H1 (cell line): ENCODE measurements at regions not wholly inside any gene's neighbourhood (a gene's known extent, or its start where the extent isn't known, plus 50 kb on each side); places are given as distances from the start of the nearest gene placed in this dataset.

Experiments used
- CTCF ChIA-PET: fragments of 300-600 bp; sonication (Branson Sonifier 250); formaldehyde crosslinking; loops from one replicate; lab custom pipeline; 2021; ENCODE audit not compliant: partially characterized antibody; lab: Charles Lee
- POLR2A ChIA-PET: fragments of 300-600 bp; sonication (Branson Sonifier 250); formaldehyde crosslinking; loops from one replicate; lab custom pipeline; 2021; ENCODE audit warnings: inconsistent platforms; ENCODE audit not compliant: partially characterized antibody; lab: Charles Lee
- DNase-seq, 2 experiments: peaks; one replicate each; pipeline versions ENCODE4 v3.0.0 to v3.0.0-alpha.2; 2010 to 2022; ENCODE audit warnings: low spot score in 2 of 2, low read depth in 1 of 2, mixed read lengths in 1 of 2
- FAIRE-seq: peaks from 2 replicates; lab custom pipeline; 2011; peaks lifted over from hg19 to GRCh38; lab: Jason Lieb, UNC
- H2AFZ ChIP-seq: 2 replicates; pipeline ENCODE4 v1.8.1; 2012; ENCODE audit warnings: low read length, inconsistent platforms
- H2AK5ac ChIP-seq: 2 replicates; pipeline ENCODE4 v1.6.1; 2013; ENCODE audit warnings: low read depth, low read length
- H2BK120ac ChIP-seq: replicated peaks from 2 replicates; pipeline ENCODE3; 2013; ENCODE audit warnings: low read depth, low read length, inconsistent platforms
- H2BK12ac ChIP-seq: 2 replicates; pipeline ENCODE4 v1.6.1; 2013; ENCODE audit warnings: low read depth, low read length
- H2BK15ac ChIP-seq: 2 replicates; pipeline ENCODE4 v1.6.1; 2013; ENCODE audit warnings: low read length
- H2BK20ac ChIP-seq: 2 replicates; pipeline ENCODE4 v1.6.1; 2013; ENCODE audit warnings: low read length
- H2BK5ac ChIP-seq: 2 replicates; pipeline ENCODE4 v1.6.1; 2013; ENCODE audit warnings: low read depth, low read length
- H3K14ac ChIP-seq: 2 replicates; pipeline ENCODE4 v1.6.1; 2013; ENCODE audit warnings: inconsistent platforms; ENCODE audit not compliant: insufficient read length
- H3K18ac ChIP-seq: 2 replicates; pipeline ENCODE4 v1.6.1; 2013; ENCODE audit warnings: low read length; ENCODE audit errors: extremely low read depth
- H3K23ac ChIP-seq: 2 replicates; pipeline ENCODE4 v1.6.1; 2013; ENCODE audit warnings: inconsistent platforms; ENCODE audit not compliant: insufficient read length
- H3K23me2 ChIP-seq: 2 replicates; pipeline ENCODE4 v1.6.1; 2013; ENCODE audit warnings: low read depth, low read length
- H3K27ac ChIP-seq: 2 replicates; pipeline ENCODE4 v1.6.1; 2011; ENCODE audit warnings: low read depth, low read length, inconsistent platforms
- H3K27me3 ChIP-seq, 4 experiments: replicated peaks in 1 of 4; 1 replicate in 1 of 4; 2 replicates in 3 of 4; pipeline versions ENCODE4 v1.6.1 to v1.8.1; 2011 to 2013; ENCODE audit warnings: low read length in 3 of 4, mild to moderate bottlenecking in 3 of 4, inconsistent platforms in 2 of 4, mixed read lengths in 2 of 4, moderate library complexity in 1 of 4; ENCODE audit not compliant: control insufficient read depth in 3 of 4, insufficient read depth in 3 of 4; ENCODE audit errors: extremely low read depth in 1 of 4
- H3K36me3 ChIP-seq, 4 experiments: 2 replicates each; pipeline versions ENCODE4 v1.6.1 to v1.8.1; 2011 to 2013; ENCODE audit warnings: mild to moderate bottlenecking in 4 of 4, low read length in 3 of 4, moderate library complexity in 2 of 4, control low read depth in 1 of 4, inconsistent platforms in 1 of 4; ENCODE audit not compliant: insufficient read depth in 4 of 4, control insufficient read depth in 2 of 4
- H3K4ac ChIP-seq: replicated peaks from 2 replicates; pipeline ENCODE3; 2013; ENCODE audit warnings: low read length, low read depth, mixed read lengths, inconsistent platforms; ENCODE audit not compliant: insufficient read length
- H3K4me1 ChIP-seq, 4 experiments: replicated peaks in 1 of 4; 1 replicate in 1 of 4; 2 replicates in 3 of 4; pipeline versions ENCODE4 v1.6.1 to v1.8.1; 2011 to 2013; ENCODE audit warnings: low read length in 3 of 4, inconsistent platforms in 2 of 4, mixed read lengths in 1 of 4; ENCODE audit not compliant: insufficient read depth in 4 of 4, control insufficient read depth in 3 of 4
- H3K4me2 ChIP-seq, 2 experiments: 2 replicates each; pipeline versions ENCODE4 v1.6.1 to v1.8.1; 2011 to 2013; ENCODE audit warnings: low read depth in 2 of 2, low read length in 2 of 2, control low read depth in 1 of 2, inconsistent platforms in 1 of 2, mild to moderate bottlenecking in 1 of 2; ENCODE audit not compliant: insufficient read depth in 1 of 2
- H3K4me3 ChIP-seq, 4 experiments: fragments of 200-600, 300-600 bp in 1 of 4; sonication (generic), shearing (Covaris generic), sonication (Bioruptor Twin) in 1 of 4; 2 replicates each; pipeline versions ENCODE4 v1.5.1 to v1.8.1; 2011 to 2016; ENCODE audit warnings: low read length in 4 of 4, low read depth in 3 of 4, control low read depth in 2 of 4, inconsistent platforms in 2 of 4, mild to moderate bottlenecking in 2 of 4, mixed read lengths in 1 of 4, moderate library complexity in 1 of 4; ENCODE audit not compliant: insufficient read depth in 2 of 4; ENCODE audit errors: extremely low read depth in 1 of 4
- H3K56ac ChIP-seq: replicated peaks from 2 replicates; pipeline ENCODE3; 2013; ENCODE audit warnings: low read depth, mild to moderate bottlenecking, mixed read lengths, low read length, inconsistent platforms; ENCODE audit not compliant: insufficient read length
- H3K79me1 ChIP-seq: 2 replicates; pipeline ENCODE4 v1.6.1; 2013; ENCODE audit warnings: low read depth, low read length, control low read depth
- H3K79me2 ChIP-seq, 2 experiments: 2 replicates each; pipeline versions ENCODE4 v1.6.1 to v1.8.1; 2012 to 2013; ENCODE audit warnings: low read length in 2 of 2, mild to moderate bottlenecking in 2 of 2, inconsistent platforms in 1 of 2; ENCODE audit not compliant: insufficient read depth in 2 of 2, control insufficient read depth in 1 of 2
- H3K9ac ChIP-seq, 4 experiments: replicated peaks in 1 of 4; 1 replicate in 1 of 4; 2 replicates in 3 of 4; pipeline versions ENCODE4 v1.6.1 to v1.8.1; 2011 to 2013; ENCODE audit warnings: low read depth in 3 of 4, low read length in 3 of 4, control low read depth in 2 of 4, mild to moderate bottlenecking in 2 of 4, moderate library complexity in 2 of 4, inconsistent platforms in 1 of 4; ENCODE audit errors: extremely low read depth in 1 of 4
- H3K9me3 ChIP-seq, 2 experiments: 2 replicates each; pipeline versions ENCODE4 v1.6.1 to v1.8.1; 2012 to 2013; ENCODE audit warnings: mild to moderate bottlenecking in 2 of 2, moderate library complexity in 2 of 2, control low read depth in 1 of 2, inconsistent platforms in 1 of 2, low read depth in 1 of 2, low read length in 1 of 2, mixed read lengths in 1 of 2; ENCODE audit not compliant: insufficient read depth in 2 of 2
- H4K20me1 ChIP-seq, 2 experiments: replicated peaks in 1 of 2; 2 replicates each; pipeline versions ENCODE3 to v1.8.1; 2011 to 2013; ENCODE audit warnings: inconsistent platforms in 2 of 2, low read length in 2 of 2, mild to moderate bottlenecking in 1 of 2; ENCODE audit not compliant: insufficient read depth in 2 of 2, control insufficient read depth in 1 of 2
- H4K5ac ChIP-seq: 2 replicates; pipeline ENCODE4 v1.6.1; 2013; ENCODE audit warnings: low read length, low read depth, mixed read lengths, inconsistent platforms; ENCODE audit not compliant: insufficient read length
- H4K8ac ChIP-seq: 2 replicates; pipeline ENCODE4 v1.8.0; 2013; ENCODE audit warnings: mild to moderate bottlenecking, moderate library complexity, low read length, inconsistent platforms; ENCODE audit not compliant: insufficient read depth; ENCODE audit errors: extremely low read depth
- H4K91ac ChIP-seq: replicated peaks from 2 replicates; pipeline ENCODE3; 2013; ENCODE audit warnings: low read length, mixed read lengths, inconsistent platforms; ENCODE audit not compliant: insufficient read length
- BRCA1 ChIP-seq: IDR thresholded peaks from 2 replicates; pipeline ENCODE4 v1.6.1; 2012; ENCODE audit warnings: low read depth, low read length, improper control_type of control experiment
- EGR1 ChIP-seq: IDR thresholded peaks from 2 replicates; pipeline ENCODE4 v1.6.1; 2011; ENCODE audit warnings: low read depth, low read length, borderline replicate concordance
- NRF1 ChIP-seq: IDR thresholded peaks from 2 replicates; pipeline ENCODE4 v1.6.1; 2011; ENCODE audit warnings: mild to moderate bottlenecking, low read depth, low read length, improper control_type of control experiment
- POLR2A ChIP-seq, 2 experiments: IDR thresholded peaks; 1 replicate in 1 of 2; 2 replicates in 1 of 2; pipeline ENCODE4 v1.6.1; 2011; ENCODE audit warnings: low read depth in 2 of 2, low read length in 2 of 2, mild to moderate bottlenecking in 2 of 2; ENCODE audit errors: control extremely low read depth in 1 of 2
- RXRA ChIP-seq: IDR thresholded peaks from 2 replicates; pipeline ENCODE4 v1.6.1; 2011; ENCODE audit warnings: low read depth, mild to moderate bottlenecking, low read length, moderate library complexity; ENCODE audit not compliant: insufficient read depth

DNA sequence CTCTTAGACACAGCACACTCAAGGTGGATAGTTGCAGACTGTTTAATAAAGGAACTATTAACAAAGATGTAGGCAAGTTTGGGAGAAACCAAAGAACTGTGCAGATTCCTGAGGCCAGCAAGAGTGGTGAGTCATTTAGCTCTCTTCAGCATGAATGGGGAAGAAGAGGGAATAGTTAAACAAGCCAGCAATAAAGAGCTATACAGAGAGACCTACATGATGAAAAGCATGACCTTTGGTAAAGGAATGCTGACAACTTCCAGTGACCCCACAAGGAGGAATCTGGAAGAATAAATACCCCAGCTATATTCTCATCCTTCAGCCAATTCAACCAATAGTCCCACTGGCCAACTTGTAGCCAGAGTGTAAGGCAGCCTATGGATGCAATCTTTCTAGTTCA is 706.0 kb upstream of the GRAMD2B start:
- Histone ChIP-seq H4K5ac (no peak overlapping the region), H3K23me2 (no peaks in the 10 kb centered on the region), H2BK15ac (no peak overlapping the region), H3K18ac (no peak overlapping the region), H3K56ac (no peak overlapping the region), H2BK120ac (no peak overlapping the region), H3K9me3 (no peaks in the 10 kb centered on the region), H4K91ac (no peak overlapping the region), H3K23ac (no peak overlapping the region), H4K8ac (no peak overlapping the region), H3K79me2 (no peaks in the 10 kb centered on the region), H2AFZ (no peak overlapping the region), H4K20me1 (no peaks in the 10 kb centered on the region), H2AK5ac (no peak overlapping the region), H2BK20ac (no peak overlapping the region), H3K36me3 (no peaks in the 10 kb centered on the region), H3K9ac (no peak overlapping the region), H2BK5ac (no peak overlapping the region), H3K14ac (no peak overlapping the region), H2BK12ac (no peak overlapping the region), H3K27ac (no peak overlapping the region), H3K79me1 (no peaks in the 10 kb centered on the region), H3K4ac (no peak overlapping the region), H3K4me2 (no peak overlapping the region), H3K27me3 (no peaks in the 10 kb centered on the region), H3K4me3 (no peak overlapping the region), H3K4me1 (peaks cover 0 to 6% (median 3%) of the 10 kb centered on the region in 4 experiments; a peak in 1 of 7 replicates)
- ChIA-PET CTCF (no interaction called here), POLR2A (no interaction called here)
- no peak for FAIRE-seq
- no peak for DNase-seq
- TF ChIP-seq BRCA1 (no peak), POLR2A (IDR thresholded peaks at IDR 0.05; ENCODE audit: control extremely low read depth in 1 of 2, low read depth in 2 of 2, low read length in 2 of 2) (no peak), NRF1 (no peak), EGR1 (no peak), RXRA (no peak)
